ENCODE measurements at regions not wholly inside any gene's neighbourhood (a gene's known extent, or its start where the extent isn't known, plus 50 kb on each side); places are given as distances from the start of the nearest gene placed in this dataset.

DNA sequence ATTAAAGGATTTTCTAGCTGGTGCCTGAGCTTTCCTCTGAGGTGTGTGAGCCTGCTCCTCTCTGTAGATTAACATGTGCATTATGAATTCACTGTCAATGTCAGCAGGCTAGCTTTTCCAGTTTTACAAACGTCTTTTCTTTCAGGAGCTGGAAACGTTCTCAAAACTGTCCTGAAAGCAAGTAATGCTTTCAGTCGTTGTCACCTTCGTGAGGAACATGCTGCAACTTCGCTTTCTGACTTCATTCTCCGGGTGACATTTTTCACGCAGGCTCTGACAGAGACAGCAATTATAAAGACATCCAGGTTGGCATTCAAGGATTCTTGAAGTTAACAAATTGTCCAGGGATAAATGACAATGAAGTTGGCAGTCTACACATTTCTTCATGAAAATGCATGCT is 671.5 kb downstream of the DHX35 start:
- H3K27ac ChIP-seq (ENCODE audit: low read depth, low read length): no peak overlapping the region
- no peak for DNase-seq (ENCODE audit: low read depth in 4 of 6, low spot score in 6 of 6)
- no peaks in the 10 kb centered on the region for H3K36me3 ChIP-seq (ENCODE audit: control insufficient read depth, insufficient read depth, low read length)
- no peak overlapping the region for H3K4me3 ChIP-seq (ENCODE audit: low read depth, low read length)
- H3K27me3 ChIP-seq (ENCODE audit: control insufficient read depth, insufficient read depth, low read length): peaks cover 2% of the 10 kb centered on the region
- no peaks in the 10 kb centered on the region for H3K9me3 ChIP-seq (ENCODE audit: control insufficient read depth, insufficient read depth, low read length)
- H3K4me1 ChIP-seq (ENCODE audit: control insufficient read depth, insufficient read depth, low read length): no peaks in the 10 kb centered on the region
- WGBS (ENCODE audit: insufficient coverage): 63% methylated on average over 7 of the region's 7 CpGs

DNA sequence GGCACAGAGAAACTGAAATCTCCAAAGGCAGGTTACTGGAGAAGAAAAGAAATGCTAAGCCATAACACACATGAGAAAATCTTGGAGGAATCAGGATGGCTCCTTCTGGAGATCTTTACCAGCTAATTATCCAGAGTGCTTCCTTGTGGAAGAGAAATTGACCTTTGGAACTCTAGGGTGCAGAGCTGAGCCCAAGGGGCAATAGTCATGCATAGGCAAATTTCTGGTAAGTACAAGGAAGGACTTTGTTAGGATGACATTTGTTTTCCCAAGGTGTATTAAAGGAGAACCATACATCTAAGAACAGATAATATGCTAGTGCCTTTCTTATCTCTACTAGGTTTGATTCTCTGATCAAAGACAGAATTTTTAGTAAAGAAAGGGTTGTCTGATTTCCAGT is 670.6 kb downstream of the DHX35 start:
- no peak for DNase-seq (ENCODE audit: low read depth in 4 of 6, low spot score in 6 of 6)
- no peak overlapping the region for H3K4me3 ChIP-seq (ENCODE audit: low read depth, low read length)
- no peaks in the 10 kb centered on the region for H3K36me3 ChIP-seq (ENCODE audit: control insufficient read depth, insufficient read depth, low read length)

DNA sequence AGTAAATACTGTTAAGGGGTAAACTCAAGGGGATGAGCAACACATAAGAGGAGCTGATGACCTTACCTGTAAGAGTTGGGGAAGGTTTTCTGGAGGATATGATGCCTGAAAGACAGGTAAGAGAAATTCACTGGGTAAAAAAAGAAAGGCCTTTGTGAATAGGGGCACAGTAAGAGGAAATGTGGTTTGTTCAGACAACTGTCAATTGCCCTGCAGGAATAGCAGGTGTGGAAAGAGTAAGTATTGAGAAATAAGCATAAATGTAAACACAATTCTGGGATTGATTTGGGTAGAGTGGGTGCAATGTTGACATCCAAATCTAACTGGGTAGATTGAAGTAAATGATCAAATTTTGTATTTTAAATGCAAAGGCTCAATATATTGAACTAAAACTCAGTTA is 670.0 kb downstream of the DHX35 start:
- H3K36me3 ChIP-seq (ENCODE audit: control insufficient read depth, insufficient read depth, low read length): no peaks in the 10 kb centered on the region
- DNase-seq (ENCODE audit: low read depth in 4 of 6, low spot score in 6 of 6): no peak
- peaks cover 2% of the 10 kb centered on the region for H3K27me3 ChIP-seq (ENCODE audit: control insufficient read depth, insufficient read depth, low read length)
- H3K27ac ChIP-seq (ENCODE audit: low read depth, low read length): no peak overlapping the region
- no peak overlapping the region for H3K4me3 ChIP-seq (ENCODE audit: low read depth, low read length)
- H3K9me3 ChIP-seq (ENCODE audit: control insufficient read depth, insufficient read depth, low read length): no peaks in the 10 kb centered on the region
- no peaks in the 10 kb centered on the region for H3K4me1 ChIP-seq (ENCODE audit: control insufficient read depth, insufficient read depth, low read length)

More for the DNA sequence above, 670.6 kb downstream of the DHX35 start:
- no peaks in the 10 kb centered on the region for H3K9me3 ChIP-seq (ENCODE audit: control insufficient read depth, insufficient read depth, low read length)
- H3K27ac ChIP-seq (ENCODE audit: low read depth, low read length): no peak overlapping the region
- H3K4me1 ChIP-seq (ENCODE audit: control insufficient read depth, insufficient read depth, low read length): no peaks in the 10 kb centered on the region
- H3K27me3 ChIP-seq (ENCODE audit: control insufficient read depth, insufficient read depth, low read length): peaks cover 2% of the 10 kb centered on the region

DNA sequence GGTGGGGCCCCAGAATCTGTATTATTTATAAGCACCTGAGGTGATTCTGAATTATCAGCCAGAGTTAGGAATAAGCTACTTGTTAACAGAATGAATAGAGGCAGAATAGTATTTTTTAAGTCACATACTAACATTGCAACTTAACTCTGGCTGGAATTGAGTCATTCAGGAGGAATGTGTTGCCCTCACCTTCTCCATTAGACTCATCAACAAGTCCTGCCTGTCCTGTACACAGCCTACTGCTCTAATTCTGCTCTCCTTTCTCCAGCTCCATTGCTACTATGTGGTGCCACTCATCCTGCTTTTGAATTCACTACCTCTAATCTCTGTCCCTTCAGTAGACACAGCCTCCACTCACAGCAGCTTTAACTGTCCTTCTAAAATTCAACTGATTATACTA is 669.4 kb downstream of the DHX35 start:
- Histone ChIP-seq H3K27me3 (ENCODE audit: control insufficient read depth, insufficient read depth, low read length) (peaks cover 4% of the 10 kb centered on the region), H3K36me3 (ENCODE audit: control insufficient read depth, insufficient read depth, low read length) (no peaks in the 10 kb centered on the region), H3K4me1 (ENCODE audit: control insufficient read depth, insufficient read depth, low read length) (no peaks in the 10 kb centered on the region), H3K4me3 (ENCODE audit: low read depth, low read length) (no peak overlapping the region), H3K9me3 (ENCODE audit: control insufficient read depth, insufficient read depth, low read length) (no peaks in the 10 kb centered on the region), H3K27ac (ENCODE audit: low read depth, low read length) (no peak overlapping the region)
- no peak for DNase-seq (ENCODE audit: low read depth in 4 of 6, low spot score in 6 of 6)

DNA sequence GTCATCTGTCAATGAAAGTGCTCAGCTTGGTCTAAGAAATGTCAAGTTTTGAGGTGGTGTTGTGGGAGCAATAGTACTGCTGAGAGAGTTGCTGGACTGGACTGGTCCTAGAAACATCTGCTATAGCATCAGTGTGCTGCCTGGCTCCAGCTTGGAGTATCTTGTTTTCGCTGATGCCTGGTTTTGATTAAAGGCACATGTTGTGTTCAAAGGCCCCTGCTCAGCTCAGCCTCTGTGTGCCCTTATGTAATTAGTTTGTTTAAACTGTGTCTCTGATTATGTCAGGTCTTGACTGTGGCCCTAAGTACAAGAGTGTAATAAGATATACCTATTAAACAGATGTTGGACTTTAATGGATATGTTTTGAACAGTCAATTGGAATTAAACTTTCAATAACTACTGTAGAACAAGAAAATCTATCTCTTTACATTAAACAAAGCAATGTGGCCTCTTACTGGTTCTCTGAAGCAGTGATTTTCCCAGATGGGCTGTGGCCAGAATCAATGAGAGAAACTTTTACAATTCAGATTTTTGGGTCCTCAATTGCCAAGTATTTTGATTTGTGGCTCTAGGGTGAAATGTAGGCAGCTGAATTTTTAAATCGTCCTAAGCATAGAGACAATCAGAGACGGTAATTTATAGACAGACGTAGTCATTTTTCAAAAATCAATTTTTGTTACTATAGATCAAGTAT is 668.2 kb downstream of the DHX35 start:
- peak in 1 of 6 donors; percentile 20 for DNase-seq (ENCODE audit: low read depth in 4 of 6, low spot score in 6 of 6)
- Histone ChIP-seq H3K4me1 (ENCODE audit: control insufficient read depth, insufficient read depth, low read length) (no peaks in the 10 kb centered on the region), H3K27ac (ENCODE audit: low read depth, low read length) (no peak overlapping the region), H3K4me3 (ENCODE audit: low read depth, low read length) (no peak overlapping the region), H3K36me3 (ENCODE audit: control insufficient read depth, insufficient read depth, low read length) (no peaks in the 10 kb centered on the region), H3K27me3 (ENCODE audit: control insufficient read depth, insufficient read depth, low read length) (peaks cover 4% of the 10 kb centered on the region), H3K9me3 (ENCODE audit: control insufficient read depth, insufficient read depth, low read length) (no peaks in the 10 kb centered on the region)
- WGBS (ENCODE audit: insufficient coverage): no CpG with 5 or more reads among the region's 4 CpGs

DNA sequence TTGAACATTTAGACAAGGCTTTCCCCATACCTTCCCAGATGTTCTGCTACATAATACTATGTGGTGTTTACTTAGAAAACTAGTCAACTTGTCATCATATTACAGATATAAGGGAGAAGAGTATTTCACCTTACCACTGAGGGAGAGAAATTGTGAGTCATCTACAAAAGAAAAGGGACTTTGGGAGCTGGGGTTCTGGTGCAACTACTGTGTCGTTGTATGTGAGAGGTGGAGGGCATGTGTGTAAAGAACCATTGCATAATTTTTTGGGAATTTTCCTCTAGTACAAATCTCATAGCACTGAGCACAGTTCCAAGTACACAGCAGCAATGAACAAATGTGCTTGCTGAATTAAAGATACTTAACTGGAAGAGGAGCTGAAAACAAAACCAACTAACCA is 665.6 kb downstream of the DHX35 start:
- no CpG with 5 or more reads among the region's 1 CpG for WGBS (ENCODE audit: insufficient coverage)
- H3K9me3 ChIP-seq (ENCODE audit: control insufficient read depth, insufficient read depth, low read length): no peaks in the 10 kb centered on the region
- no peaks in the 10 kb centered on the region for H3K4me1 ChIP-seq (ENCODE audit: control insufficient read depth, insufficient read depth, low read length)
- no peak overlapping the region for H3K27ac ChIP-seq (ENCODE audit: low read depth, low read length)
- peaks cover 4% of the 10 kb centered on the region for H3K27me3 ChIP-seq (ENCODE audit: control insufficient read depth, insufficient read depth, low read length)
- H3K36me3 ChIP-seq (ENCODE audit: control insufficient read depth, insufficient read depth, low read length): no peaks in the 10 kb centered on the region
- no peak overlapping the region for H3K4me3 ChIP-seq (ENCODE audit: low read depth, low read length)
- no peak for DNase-seq (ENCODE audit: low read depth in 4 of 6, low spot score in 6 of 6)

DNA sequence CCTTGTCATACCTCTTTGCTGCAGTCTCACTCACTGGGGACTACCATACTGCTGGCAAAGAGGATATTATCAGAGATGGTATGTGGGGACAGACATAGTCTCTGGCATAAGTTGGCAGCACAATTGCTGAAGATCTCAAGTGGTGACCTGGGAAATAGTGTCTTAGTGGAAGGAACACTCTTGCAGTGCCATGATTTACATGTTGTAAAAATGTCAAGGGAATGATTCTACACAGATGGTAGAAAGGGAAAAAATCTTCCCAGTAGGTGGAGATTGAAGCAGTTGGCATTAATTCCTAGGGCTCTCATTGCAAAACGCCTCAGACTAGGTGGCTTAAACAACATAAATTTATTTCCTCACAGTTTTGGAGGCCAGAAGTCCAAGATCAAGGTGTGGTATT is 662.2 kb downstream of the DHX35 start:
- peaks cover 2% of the 10 kb centered on the region for H3K27me3 ChIP-seq (ENCODE audit: control insufficient read depth, insufficient read depth, low read length)
- no peak overlapping the region for H3K27ac ChIP-seq (ENCODE audit: low read depth, low read length)
- no peak overlapping the region for H3K4me3 ChIP-seq (ENCODE audit: low read depth, low read length)
- no peaks in the 10 kb centered on the region for H3K4me1 ChIP-seq (ENCODE audit: control insufficient read depth, insufficient read depth, low read length)
- no peaks in the 10 kb centered on the region for H3K36me3 ChIP-seq (ENCODE audit: control insufficient read depth, insufficient read depth, low read length)
- DNase-seq (ENCODE audit: low read depth in 4 of 6, low spot score in 6 of 6): no peak
- no peaks in the 10 kb centered on the region for H3K9me3 ChIP-seq (ENCODE audit: control insufficient read depth, insufficient read depth, low read length)
- WGBS (ENCODE audit: insufficient coverage): no CpG with 5 or more reads among the region's 1 CpG

DNA sequence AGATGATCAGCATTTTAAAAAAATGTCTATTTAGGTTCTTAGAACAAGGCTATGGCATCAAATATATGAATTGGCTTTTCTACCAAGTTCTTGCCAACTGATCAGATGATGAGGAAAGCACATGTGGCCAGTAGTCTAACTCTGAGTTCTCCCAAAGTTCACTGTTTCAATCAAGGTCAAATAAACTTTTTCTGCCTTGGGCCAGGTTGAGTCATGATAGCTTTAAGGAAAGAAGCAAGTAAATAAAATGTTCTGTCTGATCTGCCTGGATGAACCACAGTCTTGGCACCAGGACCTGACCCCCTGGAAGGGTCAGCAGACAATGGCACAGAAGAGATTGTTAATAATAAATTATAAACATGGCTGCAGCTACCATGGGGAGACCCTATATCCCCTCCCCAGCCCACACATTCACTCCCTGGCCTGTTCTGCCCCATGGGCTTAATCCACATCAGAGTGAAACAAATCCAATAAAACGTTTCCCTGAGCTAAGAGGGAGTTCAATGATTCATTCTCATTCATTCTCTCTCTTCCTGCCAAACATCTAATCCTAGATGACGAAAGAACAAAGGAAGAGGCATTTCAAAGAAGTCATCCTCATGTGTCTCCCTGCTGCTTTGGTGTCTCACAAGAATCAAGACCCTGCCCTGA is 661.6 kb downstream of the DHX35 start:
- WGBS (ENCODE audit: insufficient coverage): 0% methylated on average over 1 of the region's 2 CpGs

DNA sequence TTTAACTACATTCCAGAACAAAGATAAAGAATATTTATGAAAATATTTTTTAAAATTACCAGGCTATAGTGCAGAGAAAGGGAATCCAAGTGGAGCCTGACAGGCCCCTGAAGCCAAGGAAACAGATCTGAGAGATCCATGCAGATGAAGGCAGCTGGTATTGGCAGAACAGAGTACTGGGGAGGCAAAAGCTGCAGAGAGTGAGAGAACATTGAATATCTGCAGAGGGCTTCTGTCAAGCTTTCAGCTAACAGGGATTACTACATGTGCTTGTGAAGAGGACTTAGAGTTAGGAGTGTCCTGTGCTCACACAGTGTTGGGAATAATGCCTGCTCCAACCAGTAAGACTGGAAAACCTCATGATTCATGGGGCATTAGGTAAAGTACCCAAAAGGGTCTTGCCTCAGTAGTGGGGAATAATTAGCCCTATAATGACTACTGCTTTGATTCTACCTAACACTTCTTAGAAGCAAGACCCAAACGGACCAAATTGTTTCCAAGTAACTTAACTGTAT is 657.2 kb downstream of the DHX35 start:
- Histone ChIP-seq H3K36me3 (ENCODE audit: control insufficient read depth, insufficient read depth, low read length) (no peaks in the 10 kb centered on the region), H3K4me1 (ENCODE audit: control insufficient read depth, insufficient read depth, low read length) (no peaks in the 10 kb centered on the region), H3K27ac (ENCODE audit: low read depth, low read length) (no peak overlapping the region), H3K27me3 (ENCODE audit: control insufficient read depth, insufficient read depth, low read length) (no peaks in the 10 kb centered on the region), H3K4me3 (ENCODE audit: low read depth, low read length) (no peak overlapping the region), H3K9me3 (ENCODE audit: control insufficient read depth, insufficient read depth, low read length) (no peaks in the 10 kb centered on the region)
- no CpG with 5 or more reads among the region's 1 CpG for WGBS (ENCODE audit: insufficient coverage)
- DNase-seq (ENCODE audit: low read depth in 4 of 6, low spot score in 6 of 6): no peak

More for the DNA sequence above, 661.6 kb downstream of the DHX35 start:
- Histone ChIP-seq H3K27ac (ENCODE audit: low read depth, low read length) (no peak overlapping the region), H3K36me3 (ENCODE audit: control insufficient read depth, insufficient read depth, low read length) (no peaks in the 10 kb centered on the region), H3K27me3 (ENCODE audit: control insufficient read depth, insufficient read depth, low read length) (peaks cover 2% of the 10 kb centered on the region), H3K9me3 (ENCODE audit: control insufficient read depth, insufficient read depth, low read length) (no peaks in the 10 kb centered on the region), H3K4me3 (ENCODE audit: low read depth, low read length) (no peak overlapping the region), H3K4me1 (ENCODE audit: control insufficient read depth, insufficient read depth, low read length) (no peaks in the 10 kb centered on the region)
- no peak for DNase-seq (ENCODE audit: low read depth in 4 of 6, low spot score in 6 of 6)

DNA sequence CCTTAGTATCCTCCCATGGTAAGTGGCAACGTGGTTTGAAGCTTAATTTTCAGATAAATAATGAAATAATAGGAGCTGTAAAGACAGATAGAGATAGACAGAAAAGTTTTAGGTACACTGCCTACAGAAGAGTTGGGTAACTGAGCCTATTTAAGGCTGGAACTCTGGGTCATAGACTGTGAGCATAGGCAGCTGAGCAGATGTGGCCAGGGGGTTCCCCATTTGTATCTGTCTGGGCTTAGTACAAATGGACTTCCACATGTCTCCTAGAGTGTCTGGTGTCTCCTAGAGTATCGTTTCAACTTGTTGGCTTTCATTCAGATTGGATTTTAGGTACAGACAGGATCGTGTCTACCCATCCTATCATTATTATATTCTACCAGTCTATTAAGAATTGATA is 649.8 kb downstream of the DHX35 start:
- no CpG with 5 or more reads among the region's 3 CpGs for WGBS (ENCODE audit: insufficient coverage)
- no peaks in the 10 kb centered on the region for H3K4me1 ChIP-seq (ENCODE audit: control insufficient read depth, insufficient read depth, low read length)
- no peaks in the 10 kb centered on the region for H3K27me3 ChIP-seq (ENCODE audit: control insufficient read depth, insufficient read depth, low read length)
- no peaks in the 10 kb centered on the region for H3K9me3 ChIP-seq (ENCODE audit: control insufficient read depth, insufficient read depth, low read length)
- no peaks in the 10 kb centered on the region for H3K36me3 ChIP-seq (ENCODE audit: control insufficient read depth, insufficient read depth, low read length)
- DNase-seq (ENCODE audit: low read depth in 4 of 6, low spot score in 6 of 6): no peak
- no peak overlapping the region for H3K27ac ChIP-seq (ENCODE audit: low read depth, low read length)
- H3K4me3 ChIP-seq (ENCODE audit: low read depth, low read length): no peak overlapping the region
